ENCODE measurements at regions not wholly inside any gene's neighbourhood (a gene's known extent, or its start where the extent isn't known, plus 50 kb on each side); places are given as distances from the start of the nearest gene placed in this dataset.
"Not testable (repeated sequence)": the region's sequence is repeated elsewhere in the genome, so short reads cannot be mapped to it uniquely, and the experiment has no call there.

DNA sequence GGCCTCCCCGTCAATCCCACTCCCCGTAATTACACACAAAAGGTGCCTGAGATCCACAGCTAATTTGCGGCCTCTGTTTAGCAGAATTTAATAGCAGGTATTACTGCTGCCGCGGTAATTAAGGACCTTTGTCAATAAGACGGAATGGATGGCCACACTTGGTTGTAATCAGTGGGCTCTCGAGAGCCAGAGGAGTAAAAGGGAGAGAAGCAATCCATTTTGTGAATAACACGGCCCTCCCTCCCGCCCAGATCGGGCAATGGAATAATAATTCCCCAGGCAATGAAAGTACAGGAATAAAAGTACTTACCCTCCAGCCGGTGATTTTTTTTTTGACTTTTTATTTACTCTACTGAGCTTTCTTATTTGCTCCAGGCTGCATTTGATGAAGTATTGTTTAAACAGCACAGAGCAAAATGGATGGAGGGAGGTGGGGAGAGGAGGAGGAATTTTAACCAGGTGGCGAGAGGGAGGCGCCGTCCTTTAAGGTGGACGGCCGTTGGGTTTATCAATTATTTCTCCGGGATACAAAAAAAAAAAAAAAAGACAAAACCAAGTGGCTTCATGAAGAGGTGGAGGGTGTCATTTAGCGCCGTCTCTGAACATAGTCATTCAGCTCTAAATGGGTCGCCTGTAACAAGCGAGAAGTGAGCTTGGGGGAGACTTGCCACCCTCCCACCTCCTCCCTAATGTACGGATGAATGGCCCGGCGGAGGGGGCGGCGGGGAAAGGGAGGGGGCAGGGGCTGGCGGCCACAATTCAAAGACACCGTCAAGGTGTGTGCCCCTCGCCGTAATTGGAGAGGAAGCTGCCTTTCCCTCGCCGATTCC, 120.3 kb downstream of the BUB3 start:
- ChIA-PET POLR2A (interaction anchor here (0.7 kb wide), 1 partner anchor 26 kb away, joined by 3 read pairs; no protein-coding TSS in a partner anchor), CTCF (interaction anchor here (0.6 kb wide), 1 partner anchor 86 kb away, joined by 3 read pairs; no protein-coding TSS in a partner anchor)
- Mint-ChIP-seq H3K4me3 (no peak overlapping the region), H3K36me3 (ENCODE audit: low read depth) (peaks cover 4% of the 10 kb centered on the region), H3K9me3 (peaks cover 2% of the 10 kb centered on the region), H3K27me3 (peaks cover 23% of the 10 kb centered on the region), H3K27ac (no peak overlapping the region), H3K4me1 (ENCODE audit: low read depth) (peaks cover 7% of the 10 kb centered on the region)
- intact Hi-C loops (cut with micrococcal nuclease) = no loop called here
- DNase-seq (no peak), ATAC-seq (no peak)
- TF ChIP-seq, protein P1, sequence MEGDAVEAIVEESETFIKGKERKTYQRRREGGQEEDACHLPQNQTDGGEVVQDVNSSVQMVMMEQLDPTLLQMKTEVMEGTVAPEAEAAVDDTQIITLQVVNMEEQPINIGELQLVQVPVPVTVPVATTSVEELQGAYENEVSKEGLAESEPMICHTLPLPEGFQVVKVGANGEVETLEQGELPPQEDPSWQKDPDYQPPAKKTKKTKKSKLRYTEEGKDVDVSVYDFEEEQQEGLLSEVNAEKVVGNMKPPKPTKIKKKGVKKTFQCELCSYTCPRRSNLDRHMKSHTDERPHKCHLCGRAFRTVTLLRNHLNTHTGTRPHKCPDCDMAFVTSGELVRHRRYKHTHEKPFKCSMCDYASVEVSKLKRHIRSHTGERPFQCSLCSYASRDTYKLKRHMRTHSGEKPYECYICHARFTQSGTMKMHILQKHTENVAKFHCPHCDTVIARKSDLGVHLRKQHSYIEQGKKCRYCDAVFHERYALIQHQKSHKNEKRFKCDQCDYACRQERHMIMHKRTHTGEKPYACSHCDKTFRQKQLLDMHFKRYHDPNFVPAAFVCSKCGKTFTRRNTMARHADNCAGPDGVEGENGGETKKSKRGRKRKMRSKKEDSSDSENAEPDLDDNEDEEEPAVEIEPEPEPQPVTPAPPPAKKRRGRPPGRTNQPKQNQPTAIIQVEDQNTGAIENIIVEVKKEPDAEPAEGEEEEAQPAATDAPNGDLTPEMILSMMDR (IDR thresholded peaks at IDR 0.05) = no peak

DNA sequence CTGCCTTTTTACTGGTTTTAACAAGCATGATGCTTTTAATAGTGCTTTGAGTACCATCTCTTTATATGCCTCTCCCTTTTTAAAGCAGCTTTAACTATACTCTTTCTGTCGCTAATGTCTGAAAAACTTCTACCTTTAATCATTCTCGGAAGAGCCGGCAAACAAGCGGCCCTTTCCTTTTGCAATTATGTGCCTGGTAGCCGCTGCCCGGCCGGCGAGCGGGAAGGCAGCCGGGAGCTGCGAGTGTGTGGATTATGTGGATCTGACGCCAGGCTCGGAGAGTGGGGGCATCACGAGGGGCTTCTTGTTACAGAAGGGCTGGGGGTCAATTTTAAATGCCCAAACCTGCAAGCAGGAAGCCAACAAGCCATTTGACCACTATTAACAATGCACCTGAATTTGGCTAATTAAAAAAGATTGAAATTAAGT, 120.9 kb downstream of the BUB3 start:
- ChIA-PET POLR2A (interaction anchor here (0.7 kb wide), 1 partner anchor 25 kb away, joined by 3 read pairs; no protein-coding TSS in a partner anchor), CTCF (no interaction called here)
- TF ChIP-seq, protein P1 (IDR thresholded peaks at IDR 0.05) = no peak
- peaks cover 7% of the 10 kb centered on the region for H3K4me1 Mint-ChIP-seq (ENCODE audit: low read depth)
- intact Hi-C loops (cut with micrococcal nuclease) = no loop called here
- peaks cover 4% of the 10 kb centered on the region for H3K36me3 Mint-ChIP-seq (ENCODE audit: low read depth)
- DNase-seq = no peak
- H3K27ac Mint-ChIP-seq = no peak overlapping the region
- peaks cover 2% of the 10 kb centered on the region for H3K9me3 Mint-ChIP-seq
- no peak for ATAC-seq
- H3K4me3 Mint-ChIP-seq = no peak overlapping the region
- peaks cover 23% of the 10 kb centered on the region for H3K27me3 Mint-ChIP-seq

DNA sequence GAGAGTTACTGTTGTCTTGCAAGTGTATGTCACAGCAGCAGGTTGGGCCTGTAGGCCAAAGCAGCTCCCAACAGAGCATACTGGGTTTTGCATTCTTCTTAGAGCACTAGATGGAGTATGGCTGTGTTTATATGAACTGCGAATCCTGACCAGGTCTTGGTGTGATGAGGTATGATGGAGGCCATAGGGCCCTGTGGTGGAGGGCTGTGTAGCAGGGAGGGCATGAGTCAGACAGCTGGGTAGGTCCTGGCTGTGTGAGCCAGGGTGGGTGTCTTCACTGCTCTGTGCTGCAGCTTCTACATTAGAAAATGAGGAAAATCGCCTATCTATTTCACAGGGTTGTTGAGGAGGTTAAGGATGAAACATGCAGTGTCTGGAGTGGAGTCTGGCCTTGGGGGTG, 124.2 kb downstream of the BUB3 start:
- intact Hi-C loops (cut with micrococcal nuclease) = no loop called here
- no peak for DNase-seq
- Mint-ChIP-seq H3K4me1 (ENCODE audit: low read depth) (peaks cover 3% of the 10 kb centered on the region), H3K4me3 (no peak overlapping the region), H3K36me3 (ENCODE audit: low read depth) (peaks cover 8% of the 10 kb centered on the region), H3K27ac (no peak overlapping the region), H3K27me3 (peaks cover 16% of the 10 kb centered on the region), H3K9me3 (peaks cover 2% of the 10 kb centered on the region)
- TF ChIP-seq, protein P1 (IDR thresholded peaks at IDR 0.05) = no peak
- CTCF ChIA-PET = no interaction called here
- peak; percentile 47 for ATAC-seq
- POLR2A ChIA-PET = no interaction called here

DNA sequence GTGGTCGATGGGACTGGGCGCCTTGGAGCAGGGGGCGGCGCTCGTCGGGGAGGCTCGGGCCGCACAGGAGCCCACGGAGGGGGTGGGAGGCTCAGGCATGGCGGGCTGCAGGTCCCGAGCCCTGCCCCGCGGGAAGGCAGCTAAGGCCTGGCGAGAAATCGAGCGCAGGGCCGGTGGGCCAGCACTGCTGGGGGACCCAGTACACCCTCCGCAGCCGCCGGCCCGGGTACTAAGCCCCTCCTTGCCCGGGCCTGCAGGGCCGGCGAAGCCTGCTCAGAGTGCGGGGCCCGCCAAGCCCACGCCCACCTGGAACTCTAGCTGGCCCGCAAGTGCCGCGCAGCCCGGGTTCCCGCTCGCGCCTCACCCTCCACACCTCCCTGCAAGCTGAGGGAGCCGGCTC, 129.2 kb downstream of the BUB3 start:
- POLR2A ChIA-PET; H3K27ac Mint-ChIP-seq; intact Hi-C loops (cut with micrococcal nuclease): not testable (repeated sequence)

DNA sequence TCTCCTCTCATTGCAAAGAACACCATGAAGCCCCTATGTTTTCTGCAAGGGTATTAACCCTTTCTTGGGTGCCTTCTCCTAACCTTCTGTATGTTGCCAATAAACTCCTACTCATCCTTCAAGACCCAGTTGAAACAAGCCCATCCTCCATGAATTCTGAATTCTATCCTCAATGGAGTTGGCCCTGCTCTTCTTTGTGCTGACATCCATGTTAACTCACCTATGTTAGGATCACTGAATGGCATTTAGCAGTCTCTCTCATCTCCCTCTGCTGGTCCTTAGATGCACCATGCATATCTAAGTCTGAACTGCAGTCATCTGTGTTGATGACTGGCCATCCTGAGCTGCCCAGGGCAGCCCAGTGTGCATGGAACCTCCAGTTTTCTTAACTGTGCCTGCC, 129.8 kb downstream of the BUB3 start:
- Mint-ChIP-seq H3K9me3 (no peaks in the 10 kb centered on the region), H3K27ac (no peak overlapping the region), H3K4me1 (ENCODE audit: low read depth) (peaks cover 18% of the 10 kb centered on the region), H3K27me3 (no peaks in the 10 kb centered on the region), H3K36me3 (ENCODE audit: low read depth) (peaks cover 7% of the 10 kb centered on the region), H3K4me3 (no peak overlapping the region)
- ATAC-seq (no peak), DNase-seq (no peak)
- TF ChIP-seq, protein P1 (IDR thresholded peaks at IDR 0.05) = no peak
- ChIA-PET CTCF (interaction anchor here (0.7 kb wide), 1 partner anchor 25 kb away, joined by 3 read pairs; no protein-coding TSS in a partner anchor), POLR2A (no interaction called here)
- intact Hi-C loops (cut with micrococcal nuclease) = no loop called here

More for the DNA sequence above, 129.2 kb downstream of the BUB3 start:
- H3K36me3 Mint-ChIP-seq (ENCODE audit: low read depth); CTCF ChIA-PET; H3K4me3 Mint-ChIP-seq; ATAC-seq; H3K27me3 Mint-ChIP-seq; H3K9me3 Mint-ChIP-seq; DNase-seq: not testable (repeated sequence)
- peaks cover 16% of the 10 kb centered on the region for H3K4me1 Mint-ChIP-seq (ENCODE audit: low read depth)
